ENCODE measurements at regions not wholly inside any gene's neighbourhood (a gene's known extent, or its start where the extent isn't known, plus 50 kb on each side); places are given as distances from the start of the nearest gene placed in this dataset.

- ChIA-PET POLR2A (interaction anchor here (0.6 kb wide), 1 partner anchor 16 kb away, joined by 7 read pairs; no protein-coding TSS in a partner anchor), CTCF (ENCODE audit: unreplicated experiment) (no interaction called here)
- no peaks in the 10 kb centered on the region for H3K9me2 ChIP-seq (ENCODE audit: insufficient read depth, low read length)
- H3K4me2 ChIP-seq (ENCODE audit: low read length): no peak overlapping the region
- BruUV-seq (replicated peaks): no TSS peak
- intact Hi-C loops (cut with micrococcal nuclease; ENCODE audit: unreplicated experiment): no loop called here
- DNase-seq (ENCODE audit: low spot score): no peak
- no peaks in the 10 kb centered on the region for H4K20me1 ChIP-seq (ENCODE audit: insufficient read depth, low read length)
- H3K36me3 ChIP-seq (ENCODE audit: insufficient read depth, low read length): no peaks in the 10 kb centered on the region
- H3K4me3 ChIP-seq (ENCODE audit: low read depth, low read length, poor library complexity, severe bottlenecking): no peak overlapping the region
- H3K9me3 ChIP-seq (ENCODE audit: low read length): no peaks in the 10 kb centered on the region
- TF ChIP-seq EZH2phosphoT487 (IDR thresholded peaks at IDR 0.05; ENCODE audit: borderline replicate concordance, low read depth, low read length) (no peak), CTCF (conservative IDR thresholded peaks at IDR 0.05; ENCODE audit: low read length) (no peak)
- no peak overlapping the region for H2AFZ ChIP-seq (ENCODE audit: low read length)
- H3K79me2 ChIP-seq (ENCODE audit: insufficient read depth, low read depth, low read length): no peaks in the 10 kb centered on the region
- no peaks in the 10 kb centered on the region for H3K4me1 ChIP-seq (ENCODE audit: insufficient read depth, low read length, poor library complexity, severe bottlenecking)
- H3K27ac ChIP-seq (ENCODE audit: low read depth, low read length, poor library complexity, severe bottlenecking): no peak overlapping the region
Measured at GRCh38 chr3:25281041-25281731, 146.9 kb upstream of the RARB start.

GRCh38 chr3:25281732-25282126, 146.3 kb upstream of the RARB start:
- TF ChIP-seq CTCF (conservative IDR thresholded peaks at IDR 0.05; ENCODE audit: low read length): no peak
- TF ChIP-seq EZH2phosphoT487 (IDR thresholded peaks at IDR 0.05; ENCODE audit: borderline replicate concordance, low read depth, low read length): no peak
- ChIA-PET CTCF (ENCODE audit: unreplicated experiment) (no interaction called here), POLR2A (no interaction called here)
- no peak overlapping the region for H2AFZ ChIP-seq (ENCODE audit: low read length)
- no peak overlapping the region for H3K27ac ChIP-seq (ENCODE audit: low read depth, low read length, poor library complexity, severe bottlenecking)
- no peaks in the 10 kb centered on the region for H4K20me1 ChIP-seq (ENCODE audit: insufficient read depth, low read length)
- BruUV-seq (replicated peaks): no TSS peak
- H3K9me2 ChIP-seq (ENCODE audit: insufficient read depth, low read length): no peaks in the 10 kb centered on the region
- no peaks in the 10 kb centered on the region for H3K9me3 ChIP-seq (ENCODE audit: low read length)
- H3K4me2 ChIP-seq (ENCODE audit: low read length): no peak overlapping the region
- no peak overlapping the region for H3K4me3 ChIP-seq (ENCODE audit: low read depth, low read length, poor library complexity, severe bottlenecking)
- no peak for DNase-seq (ENCODE audit: low spot score)
- H3K4me1 ChIP-seq (ENCODE audit: insufficient read depth, low read length, poor library complexity, severe bottlenecking): no peaks in the 10 kb centered on the region
- no peaks in the 10 kb centered on the region for H3K79me2 ChIP-seq (ENCODE audit: insufficient read depth, low read depth, low read length)
- H3K36me3 ChIP-seq (ENCODE audit: insufficient read depth, low read length): no peaks in the 10 kb centered on the region
- intact Hi-C loops (cut with micrococcal nuclease; ENCODE audit: unreplicated experiment): no loop called here

GRCh38 chr3:25283613-25284012, 144.4 kb upstream of the RARB start:
- intact Hi-C loops (cut with micrococcal nuclease; ENCODE audit: unreplicated experiment): no loop called here
- BruUV-seq (replicated peaks): no TSS peak
- CTCF ChIA-PET (ENCODE audit: unreplicated experiment): no interaction called here

More at GRCh38 chr3:25283613-25284012, 144.4 kb upstream of the RARB start:
- no peaks in the 10 kb centered on the region for H3K36me3 ChIP-seq (ENCODE audit: insufficient read depth, low read length)
- H4K20me1 ChIP-seq (ENCODE audit: insufficient read depth, low read length): no peaks in the 10 kb centered on the region
- H3K4me3 ChIP-seq (ENCODE audit: low read depth, low read length, poor library complexity, severe bottlenecking): no peak overlapping the region
- no peak overlapping the region for H3K27ac ChIP-seq (ENCODE audit: low read depth, low read length, poor library complexity, severe bottlenecking)
- H3K4me2 ChIP-seq (ENCODE audit: low read length): no peak overlapping the region
- H3K79me2 ChIP-seq (ENCODE audit: insufficient read depth, low read depth, low read length): no peaks in the 10 kb centered on the region
- no peak for DNase-seq (ENCODE audit: low spot score)
- no peak overlapping the region for H2AFZ ChIP-seq (ENCODE audit: low read length)
- POLR2A ChIA-PET: interaction anchor here (0.6 kb wide), 1 partner anchor 271 kb away, joined by 3 read pairs; no protein-coding TSS in a partner anchor
- no peaks in the 10 kb centered on the region for H3K4me1 ChIP-seq (ENCODE audit: insufficient read depth, low read length, poor library complexity, severe bottlenecking)
- no peaks in the 10 kb centered on the region for H3K9me2 ChIP-seq (ENCODE audit: insufficient read depth, low read length)
- TF ChIP-seq EZH2phosphoT487 (IDR thresholded peaks at IDR 0.05; ENCODE audit: borderline replicate concordance, low read depth, low read length) (no peak), CTCF (conservative IDR thresholded peaks at IDR 0.05; ENCODE audit: low read length) (no peak)
- H3K9me3 ChIP-seq (ENCODE audit: low read length): no peaks in the 10 kb centered on the region

All from OCI-LY7 (cell line).